Activated CD8-positive, alpha-beta T cell treated with anti-CD3 and anti-CD28 coated beads, Interleukin-2, amount 10 ng/mL, durations not matched to agents 7 days and 5 days (primary cell): ENCODE measurements at regions not wholly inside any gene's neighbourhood (a gene's known extent, or its start where the extent isn't known, plus 50 kb on each side); places are given as distances from the start of the nearest gene placed in this dataset.

Source experiments
- ATAC-seq: fragments of 150-1000 bp; cut with Tn5 transposase; one replicate; pipeline ENCODE4 v1.10.0; 2021; ENCODE audit warnings: moderate library complexity
- CTCF ChIA-PET: fragments of 350-600 bp; sonication (Branson Sonifier 250); formaldehyde crosslinking; loops from one replicate; lab custom pipeline; 2021; ENCODE audit warnings: antibody characterized with exemption; lab: Charles Lee
- POLR2A ChIA-PET: fragments of 350-600 bp; sonication (Branson Sonifier 250); formaldehyde crosslinking; loops from one replicate; lab custom pipeline; 2021; ENCODE audit warnings: antibody characterized with exemption; lab: Charles Lee
- DNase-seq: peaks from one replicate; pipeline ENCODE4 v3.0.0-alpha.2; 2020
- H3K27ac Mint-ChIP-seq: one replicate; pipeline ENCODE4 v1.8.0; 2021; ENCODE audit warnings: mild to moderate bottlenecking, mixed read lengths
- H3K27me3 Mint-ChIP-seq: one replicate; pipeline ENCODE4 v1.8.0; 2021; ENCODE audit warnings: low read depth, mixed read lengths
- H3K36me3 Mint-ChIP-seq: one replicate; pipeline ENCODE4 v1.8.0; 2021; ENCODE audit warnings: low read depth, mixed read lengths
- H3K4me1 Mint-ChIP-seq: one replicate; pipeline ENCODE4 v1.8.0; 2021; ENCODE audit warnings: low read depth, mixed read lengths
- H3K4me3 Mint-ChIP-seq: one replicate; pipeline ENCODE4 v1.8.0; 2021; ENCODE audit warnings: mild to moderate bottlenecking, mixed read lengths
- H3K9me3 Mint-ChIP-seq: one replicate; pipeline ENCODE4 v1.8.0; 2022; ENCODE audit warnings: mixed read lengths; ENCODE audit not compliant: insufficient read depth

DNA sequence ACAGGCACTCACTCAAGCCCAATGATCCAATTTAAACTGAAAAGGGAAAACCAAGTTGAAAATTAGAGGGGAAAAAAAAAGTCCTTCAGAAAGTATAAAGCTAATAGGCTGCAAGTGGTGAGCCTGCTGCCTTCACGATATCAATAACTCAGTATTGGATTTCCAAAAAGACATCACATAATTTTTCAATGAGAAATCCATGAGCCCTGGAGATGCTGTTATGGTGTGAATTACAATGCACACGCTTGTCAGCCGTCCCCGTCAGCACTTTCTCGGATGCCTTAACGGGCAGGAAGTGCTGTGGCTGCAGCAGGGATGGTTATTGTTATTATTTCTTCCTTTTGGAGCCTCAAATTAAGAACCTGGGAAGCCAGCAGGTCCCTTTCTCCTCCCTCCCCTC lies 138.5 kb downstream of the DHX35 start:
- ChIA-PET POLR2A (no interaction called here), CTCF (no interaction called here)
- ATAC-seq (no peak), DNase-seq (no peak)
- H3K4me3 Mint-ChIP-seq: no peak overlapping the region
- no peaks in the 10 kb centered on the region for H3K9me3 Mint-ChIP-seq
- no peaks in the 10 kb centered on the region for H3K4me1 Mint-ChIP-seq
- H3K27me3 Mint-ChIP-seq: peaks cover 15% of the 10 kb centered on the region
- H3K36me3 Mint-ChIP-seq: no peaks in the 10 kb centered on the region
- no peak overlapping the region for H3K27ac Mint-ChIP-seq

DNA sequence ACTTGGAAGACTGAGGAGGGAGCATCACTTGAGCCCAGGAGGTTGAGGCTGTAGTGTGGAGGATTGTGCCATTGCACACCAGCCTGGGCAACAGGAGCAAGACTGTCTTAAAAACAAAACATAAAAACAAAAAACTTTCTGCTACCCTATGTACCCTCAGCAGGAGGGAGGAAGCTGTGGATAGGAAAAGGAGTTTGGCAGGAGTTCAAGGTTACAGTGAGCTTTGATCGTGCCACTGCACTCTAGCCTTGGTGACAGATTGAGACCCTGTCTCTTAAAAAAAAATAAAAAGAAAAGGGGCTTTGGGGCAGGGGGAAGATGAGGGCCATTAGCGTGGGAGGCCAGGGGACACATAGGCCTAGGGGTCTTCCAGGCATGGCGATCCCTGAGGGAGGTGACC lies 135.7 kb downstream of the DHX35 start:
- no peak for DNase-seq
- Mint-ChIP-seq H3K36me3 (no peaks in the 10 kb centered on the region), H3K4me3 (no peak overlapping the region), H3K9me3 (no peaks in the 10 kb centered on the region), H3K27ac (no peak overlapping the region), H3K27me3 (peaks cover 9% of the 10 kb centered on the region), H3K4me1 (no peaks in the 10 kb centered on the region)
- POLR2A ChIA-PET: no interaction called here
- CTCF ChIA-PET: interaction anchor here (1.0 kb wide), 1 partner anchor 17 kb away, joined by 3 read pairs; no protein-coding TSS in a partner anchor
- ATAC-seq: no peak

DNA sequence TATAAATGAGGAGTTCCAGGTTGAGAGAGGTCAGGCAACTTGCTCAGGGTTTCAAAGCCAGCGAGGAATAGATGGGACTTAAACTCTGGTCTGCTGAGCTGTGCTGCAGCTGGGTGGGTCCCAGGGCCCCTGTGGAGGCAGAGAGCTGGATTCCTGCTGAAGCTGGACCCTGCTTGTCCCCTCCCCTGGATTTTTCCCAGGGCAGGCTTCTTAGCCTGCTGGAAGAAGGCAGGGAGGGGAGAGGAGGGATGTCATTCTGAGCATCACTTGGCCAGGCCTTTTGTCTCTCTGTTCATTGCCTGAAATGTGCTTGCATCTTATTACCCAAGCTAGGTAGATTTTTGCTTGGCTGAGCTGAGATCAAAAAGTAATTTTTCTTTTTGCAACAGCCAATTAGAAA lies 133.7 kb downstream of the DHX35 start:
- ChIA-PET POLR2A (no interaction called here), CTCF (interaction anchor here (1.3 kb wide), 1 partner anchor 15 kb away, joined by 4 read pairs; no protein-coding TSS in a partner anchor)
- H3K4me1 Mint-ChIP-seq: no peaks in the 10 kb centered on the region
- ATAC-seq (no peak), DNase-seq (no peak)
- no peaks in the 10 kb centered on the region for H3K9me3 Mint-ChIP-seq
- H3K36me3 Mint-ChIP-seq: no peaks in the 10 kb centered on the region
- H3K27ac Mint-ChIP-seq: no peak overlapping the region
- H3K4me3 Mint-ChIP-seq: no peak overlapping the region
- H3K27me3 Mint-ChIP-seq: peaks cover 7% of the 10 kb centered on the region

DNA sequence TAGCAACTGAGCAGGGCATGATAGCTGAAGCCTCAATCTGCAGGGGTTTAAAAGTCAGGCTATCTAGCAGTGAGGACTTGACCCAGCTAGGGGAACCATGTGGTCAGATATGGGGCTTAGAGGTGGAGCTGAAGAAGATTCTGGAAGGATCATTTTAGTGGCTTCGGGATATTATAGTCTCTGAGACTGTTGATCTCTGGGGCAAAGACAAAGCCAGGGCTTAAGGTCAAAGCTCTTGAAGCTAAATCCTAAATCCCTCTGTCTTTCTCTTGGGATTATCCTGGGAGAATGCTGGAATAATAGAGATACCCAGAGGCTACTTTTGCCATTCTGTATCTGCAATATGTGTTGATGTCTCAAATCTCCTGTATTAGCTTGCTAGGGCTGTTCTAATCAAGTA lies 132.2 kb downstream of the DHX35 start:
- H3K4me1 Mint-ChIP-seq: no peaks in the 10 kb centered on the region
- H3K27ac Mint-ChIP-seq: no peak overlapping the region
- no peak overlapping the region for H3K4me3 Mint-ChIP-seq
- no peaks in the 10 kb centered on the region for H3K9me3 Mint-ChIP-seq
- H3K36me3 Mint-ChIP-seq: no peaks in the 10 kb centered on the region
- CTCF ChIA-PET: interaction anchor here (1.3 kb wide), 1 partner anchor 14 kb away, joined by 4 read pairs; no protein-coding TSS in a partner anchor
- DNase-seq: no peak
- POLR2A ChIA-PET: interaction anchor here (0.6 kb wide), 1 partner anchor 1964 kb away, joined by 3 read pairs; no protein-coding TSS in a partner anchor
- no peak for ATAC-seq
- no peaks in the 10 kb centered on the region for H3K27me3 Mint-ChIP-seq

DNA sequence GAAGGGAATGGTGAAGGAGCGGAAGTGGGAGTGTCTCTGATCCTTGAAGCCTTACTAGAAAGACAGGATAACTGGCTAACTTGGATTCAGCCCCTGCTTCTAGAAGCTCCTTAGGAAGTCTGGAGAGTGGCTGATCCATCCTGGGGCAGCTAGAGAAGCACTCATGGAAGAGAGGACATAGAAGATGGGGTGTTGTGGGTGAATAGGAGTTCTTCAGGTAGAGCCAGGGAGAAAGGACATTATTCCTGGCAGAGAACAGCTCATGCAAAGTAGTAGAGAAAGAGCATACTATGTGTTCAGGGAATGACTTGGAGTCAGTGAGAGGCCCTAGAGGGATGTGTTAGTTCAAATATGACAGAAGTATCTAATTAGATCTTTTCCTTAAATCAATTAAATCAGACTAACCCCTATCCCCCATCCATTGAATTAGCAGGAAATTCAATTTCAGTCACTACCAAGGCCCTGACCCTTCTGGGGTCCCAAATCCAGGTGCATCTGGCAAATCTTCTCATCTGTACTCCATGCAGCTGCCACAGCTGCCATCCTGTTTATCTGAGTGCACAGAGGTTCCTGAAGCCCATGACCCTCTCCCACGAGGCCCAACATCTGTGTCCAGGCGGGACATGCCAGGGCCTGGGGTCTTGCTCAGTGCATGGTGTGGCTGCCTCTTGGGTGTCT lies 130.7 kb downstream of the DHX35 start:
- no peaks in the 10 kb centered on the region for H3K36me3 Mint-ChIP-seq
- H3K9me3 Mint-ChIP-seq: no peaks in the 10 kb centered on the region
- ChIA-PET POLR2A (no interaction called here), CTCF (interaction anchor here (1.2 to 1.3 kb wide), 2 partner anchors 12 to 44 kb away, joined by 3 to 5 read pairs; no protein-coding TSS in a partner anchor)
- no peak overlapping the region for H3K27ac Mint-ChIP-seq
- no peak for DNase-seq
- H3K4me3 Mint-ChIP-seq: no peak overlapping the region
- ATAC-seq: no peak
- H3K4me1 Mint-ChIP-seq: no peaks in the 10 kb centered on the region
- H3K27me3 Mint-ChIP-seq: no peaks in the 10 kb centered on the region

DNA sequence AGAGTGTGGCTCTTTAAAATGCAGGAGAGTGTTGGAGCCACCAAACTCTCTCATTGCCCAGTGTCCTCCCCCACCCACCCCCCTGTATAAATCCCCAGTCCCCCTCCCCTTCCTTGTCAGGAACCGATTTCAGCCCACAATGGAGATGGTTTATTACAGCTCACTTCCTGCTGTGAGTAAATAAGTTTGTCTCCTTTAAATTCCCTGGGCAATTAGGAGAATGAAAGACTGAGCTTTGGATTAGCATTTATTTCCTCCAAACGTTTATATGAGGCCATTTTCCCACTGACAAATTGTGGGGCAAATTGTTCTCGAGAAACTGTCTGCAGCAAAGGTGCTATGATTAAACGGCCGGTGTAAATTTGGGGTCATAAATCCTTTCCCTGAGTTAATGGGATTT lies 128.8 kb downstream of the DHX35 start:
- Mint-ChIP-seq H3K36me3 (no peaks in the 10 kb centered on the region), H3K4me1 (no peaks in the 10 kb centered on the region)
- CTCF ChIA-PET: interaction anchor here (0.9 to 1.4 kb wide), 3 partner anchors 9 to 41 kb away, joined by 3 to 4 read pairs (median 3); no protein-coding TSS in a partner anchor

DNA sequence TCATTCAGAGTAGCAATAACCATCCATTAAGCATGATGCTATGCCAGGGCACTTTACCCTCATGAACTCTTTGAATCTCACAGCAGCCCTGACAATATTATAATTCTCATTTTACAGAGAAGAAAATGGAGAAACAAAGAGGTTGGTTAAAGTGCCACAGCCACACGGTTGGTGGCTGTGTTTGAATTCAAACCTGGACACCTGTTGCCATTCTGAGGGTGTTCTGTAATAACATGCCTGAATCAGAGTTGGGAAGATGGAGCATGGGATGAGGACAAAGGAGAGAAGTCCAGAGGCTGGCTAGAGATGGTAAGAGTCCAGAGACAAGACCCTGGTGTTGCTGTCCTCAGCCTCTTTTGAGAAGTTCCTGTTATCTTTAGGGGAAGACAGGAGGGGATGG lies 127.7 kb downstream of the DHX35 start:
- no peak overlapping the region for H3K27ac Mint-ChIP-seq
- POLR2A ChIA-PET: no interaction called here

More for the DNA sequence above, 128.8 kb downstream of the DHX35 start:
- H3K27me3 Mint-ChIP-seq: peaks cover 2% of the 10 kb centered on the region
- no peak overlapping the region for H3K4me3 Mint-ChIP-seq
- H3K9me3 Mint-ChIP-seq: no peaks in the 10 kb centered on the region
- no peak overlapping the region for H3K27ac Mint-ChIP-seq
- DNase-seq (no peak), ATAC-seq (no peak)
- POLR2A ChIA-PET: no interaction called here

More for the DNA sequence above, 127.7 kb downstream of the DHX35 start:
- H3K27me3 Mint-ChIP-seq: peaks cover 2% of the 10 kb centered on the region
- DNase-seq (no peak), ATAC-seq (no peak)
- CTCF ChIA-PET: no interaction called here
- H3K4me3 Mint-ChIP-seq: no peak overlapping the region
- H3K9me3 Mint-ChIP-seq: no peaks in the 10 kb centered on the region
- no peaks in the 10 kb centered on the region for H3K4me1 Mint-ChIP-seq
- no peaks in the 10 kb centered on the region for H3K36me3 Mint-ChIP-seq
